IMR-90 (cell line): ENCODE measurements at regions not wholly inside any gene's neighbourhood (a gene's known extent, or its start where the extent isn't known, plus 50 kb on each side); places are given as distances from the start of the nearest gene placed in this dataset.

Experiments used
- ATAC-seq: fragments of 200-7000 bp; cut with Tn5 transposase; 2 replicates; pipeline ENCODE4 v1.9.1; 2020; ENCODE audit warnings: low read depth, mild to moderate bottlenecking, moderate library complexity
- BruUV-seq: library from RNA; stranded (reverse); fragments of 400-500 nt; replicated peaks from 2 replicates; lab custom pipeline; 2021; lab: Mats Ljungman, UMichigan
- CTCF ChIA-PET: fragments of 300-600 bp; formaldehyde crosslinking; extraction: SDS; loops from one replicate; lab custom pipeline; 2021; ENCODE audit warnings: antibody characterized with exemption; lab: Yijun Ruan, JAX
- POLR2A ChIA-PET: fragments of 300-600 bp; sonication (Branson Sonifier 250); formaldehyde crosslinking; loops from one replicate; lab custom pipeline; 2022; ENCODE audit warnings: antibody characterized with exemption; ENCODE audit not compliant: unreplicated experiment; lab: Charles Lee
- DNase-seq: peaks from one replicate; pipeline ENCODE4 v3.0.0; 2013
- H2AFZ ChIP-seq: replicated peaks from 2 replicates; pipeline ENCODE3; 2013; ENCODE audit warnings: low read length, mild to moderate bottlenecking; ENCODE audit not compliant: poor library complexity
- H2AK5ac ChIP-seq: 2 replicates; pipeline ENCODE4 v1.6.1; 2013; ENCODE audit warnings: low read depth, low read length, inconsistent platforms
- H2AK9ac ChIP-seq: replicated peaks from 2 replicates; pipeline ENCODE3; 2013; ENCODE audit warnings: mild to moderate bottlenecking, low read depth, low read length, moderate library complexity; ENCODE audit not compliant: poor library complexity
- H2BK120ac ChIP-seq: 2 replicates; pipeline ENCODE4 v1.6.1; 2013; ENCODE audit warnings: low read depth, low read length, inconsistent platforms
- H2BK15ac ChIP-seq: 3 replicates; pipeline ENCODE4 v1.6.1; 2013; ENCODE audit warnings: low read depth, low read length, inconsistent platforms
- H2BK20ac ChIP-seq: 2 replicates; pipeline ENCODE4 v1.6.1; 2013; ENCODE audit warnings: low read depth, mild to moderate bottlenecking, inconsistent platforms, low read length, moderate library complexity
- H2BK5ac ChIP-seq: 2 replicates; pipeline ENCODE4 v1.6.1; 2013; ENCODE audit warnings: mild to moderate bottlenecking, low read depth, low read length, inconsistent platforms; ENCODE audit not compliant: poor library complexity, severe bottlenecking
- H3K14ac ChIP-seq: replicated peaks from 2 replicates; pipeline ENCODE4 v1.6.1; 2013; ENCODE audit warnings: low read depth, low read length, inconsistent platforms
- H3K18ac ChIP-seq: 2 replicates; pipeline ENCODE4 v1.6.1; 2013; ENCODE audit warnings: low read depth, low read length, control low read depth
- H3K23ac ChIP-seq: 2 replicates; pipeline ENCODE4 v1.6.1; 2013; ENCODE audit warnings: low read depth, low read length, inconsistent platforms
- H3K27ac ChIP-seq: 2 replicates; pipeline ENCODE4 v1.5.1; 2013; ENCODE audit warnings: mild to moderate bottlenecking, control low read depth, low read length; ENCODE audit not compliant: insufficient read depth
- H3K27me3 ChIP-seq: 2 replicates; pipeline ENCODE4 v1.6.1; 2013; ENCODE audit warnings: low read length; ENCODE audit not compliant: control insufficient read depth, insufficient read depth
- H3K36me3 ChIP-seq: 2 replicates; pipeline ENCODE4 v1.6.1; 2013; ENCODE audit warnings: low read length, mixed read lengths; ENCODE audit not compliant: control insufficient read depth, insufficient read depth
- H3K4ac ChIP-seq: 2 replicates; pipeline ENCODE4 v1.6.1; 2013; ENCODE audit warnings: low read depth, low read length, inconsistent platforms
- H3K4me1 ChIP-seq: 2 replicates; pipeline ENCODE4 v1.6.1; 2013; ENCODE audit warnings: low read length, mixed read lengths; ENCODE audit not compliant: control insufficient read depth, insufficient read depth
- H3K4me2 ChIP-seq: 2 replicates; pipeline ENCODE4 v1.6.1; 2013; ENCODE audit warnings: low read depth, mild to moderate bottlenecking, control low read depth, low read length, moderate library complexity
- H3K4me3 ChIP-seq: 2 replicates; pipeline ENCODE4 v1.5.1; 2013; ENCODE audit warnings: low read depth, mild to moderate bottlenecking, control low read depth, low read length, moderate library complexity; ENCODE audit not compliant: insufficient read depth
- H3K56ac ChIP-seq: 2 replicates; pipeline ENCODE4 v1.6.1; 2013; ENCODE audit warnings: low read length, inconsistent platforms; ENCODE audit not compliant: insufficient read depth; ENCODE audit errors: extremely low read depth
- H3K79me1 ChIP-seq, 2 experiments: 2 replicates each; pipeline ENCODE4 v1.6.1; 2013; ENCODE audit warnings: low read length in 2 of 2, inconsistent platforms in 1 of 2, low read depth in 1 of 2
- H3K9ac ChIP-seq: 2 replicates; pipeline ENCODE4 v1.6.1; 2013; ENCODE audit warnings: low read depth, low read length, control low read depth
- H3K9me1 ChIP-seq: 2 replicates; pipeline ENCODE4 v1.6.1; 2013; ENCODE audit warnings: low read length, inconsistent platforms; ENCODE audit not compliant: insufficient read depth
- H3K9me3 ChIP-seq: 2 replicates; pipeline ENCODE4 v1.6.1; 2013; ENCODE audit warnings: low read length; ENCODE audit not compliant: control insufficient read depth, insufficient read depth
- H4K20me1 ChIP-seq: 2 replicates; pipeline ENCODE4 v1.6.1; 2013; ENCODE audit warnings: low read length, inconsistent platforms; ENCODE audit not compliant: insufficient read depth
- H4K5ac ChIP-seq: 2 replicates; pipeline ENCODE4 v1.6.1; 2013; ENCODE audit warnings: mild to moderate bottlenecking, low read depth, low read length, control low read depth
- H4K8ac ChIP-seq, 2 experiments: 2 replicates each; pipeline ENCODE4 v1.6.1; 2013; ENCODE audit warnings: low read depth in 2 of 2, low read length in 2 of 2, control low read depth in 1 of 2, inconsistent platforms in 1 of 2
- H4K91ac ChIP-seq: 2 replicates; pipeline ENCODE4 v1.6.1; 2013; ENCODE audit warnings: low read depth, low read length, inconsistent platforms; ENCODE audit not compliant: insufficient read depth
- CEBPB ChIP-seq: IDR thresholded peaks from 2 replicates; pipeline ENCODE4 v1.6.1; 2012; ENCODE audit warnings: low read depth, low read length, improper control_type of control experiment
- MAZ ChIP-seq: IDR thresholded peaks from 2 replicates; pipeline ENCODE4 v1.6.1; 2012; ENCODE audit warnings: low read depth, mild to moderate bottlenecking, low read length, improper control_type of control experiment, moderate library complexity, borderline replicate concordance
- POLR2A ChIP-seq: IDR thresholded peaks from 2 replicates; pipeline ENCODE4 v1.6.1; 2012; ENCODE audit warnings: mild to moderate bottlenecking, low read depth, low read length
- SMC3 ChIP-seq: fragments of 150-350 bp; IDR thresholded peaks from 2 replicates; pipeline ENCODE4 v1.6.1; 2016; ENCODE audit warnings: low read depth, mild to moderate bottlenecking, antibody characterized with exemption, low read length, moderate library complexity
- WGBS, 2 experiments: methylation state at CpG; one replicate each; pipeline versions ENCODE4 v1.1.5 to v1.1.7; 2013; ENCODE audit warnings: missing lambda C conversion rate in 2 of 2; ENCODE audit not compliant: insufficient read length in 1 of 2; ENCODE audit errors: extremely low coverage in 2 of 2; 5-methylcytosine and 5-hydroxymethylcytosine counted together
- dilution Hi-C: fragments of 300-500 bp; cut with HindIII; formaldehyde crosslinking; loops from one replicate; pipeline ENCODE4 v1.14.3; 2018; ENCODE audit warnings: low sequenced_read_pairs; ENCODE audit not compliant: unreplicated experiment
- in situ Hi-C: fragments of 300-500 bp; cut with MboI; formaldehyde crosslinking; loops from 3 replicates; pipeline ENCODE4 v1.14.3; 2019; ENCODE audit warnings: low sequenced_read_pairs, inconsistent platforms, mixed read lengths
- intact Hi-C: fragments of 100-400 bp; cut with micrococcal nuclease; formaldehyde crosslinking; loops from 2 replicates; pipeline ENCODE4 v1.10.0; 2022

DNA sequence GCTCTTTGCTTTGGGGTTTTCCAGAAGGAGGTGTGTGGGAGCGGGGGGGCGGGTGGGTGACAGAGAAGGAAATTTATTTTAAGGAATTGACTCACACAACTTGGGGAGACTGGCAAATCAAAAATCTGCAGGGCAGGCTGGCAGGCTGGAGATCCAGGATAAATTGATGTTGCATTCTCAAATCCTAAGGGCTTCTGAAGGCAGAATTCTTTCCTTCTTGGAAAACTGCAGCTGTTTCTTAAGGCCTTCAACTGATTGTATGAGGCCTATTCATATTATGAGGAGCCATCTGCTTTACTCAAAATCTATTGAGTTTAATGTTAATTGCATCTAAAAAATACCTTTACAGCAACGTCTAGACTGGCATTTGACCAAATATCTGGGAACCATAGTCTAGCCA is 1528.8 kb upstream of the LRRTM3 start:
- ATAC-seq (no peak), DNase-seq (no peak)
- Histone ChIP-seq H2AFZ (no peak overlapping the region), H2BK120ac (no peak overlapping the region), H3K9me1 (no peaks in the 10 kb centered on the region), H3K56ac (no peak overlapping the region), H2BK15ac (no peak overlapping the region), H3K4me1 (no peaks in the 10 kb centered on the region), H3K9ac (no peak overlapping the region), H3K9me3 (no peaks in the 10 kb centered on the region; the same call in 1 of the 2 replicates), H3K4ac (no peak overlapping the region), H3K36me3 (no peaks in the 10 kb centered on the region), H3K4me2 (no peak overlapping the region), H4K8ac (no peak overlapping the region), H3K27me3 (no peaks in the 10 kb centered on the region), H4K91ac (no peak overlapping the region), H2AK5ac (no peak overlapping the region), H3K79me1 (no peaks in the 10 kb centered on the region), H3K27ac (no peak overlapping the region), H2BK20ac (no peak overlapping the region), H3K14ac (no peak overlapping the region), H2AK9ac (no peak overlapping the region), H3K4me3 (no peak overlapping the region), H2BK5ac (no peak overlapping the region), H3K18ac (no peak overlapping the region), H4K5ac (no peak overlapping the region), H3K23ac (no peak overlapping the region), H4K20me1 (no peaks in the 10 kb centered on the region)
- BruUV-seq = no TSS peak
- ChIA-PET POLR2A (no interaction called here), CTCF (no interaction called here)
- dilution Hi-C loops (no loop called here), intact Hi-C loops (no loop called here), in situ Hi-C loops (no loop called here)
- TF ChIP-seq CEBPB (no peak), MAZ (no peak), SMC3 (no peak), POLR2A (no peak)
- WGBS, 2 experiments = 0% methylated on average over 1 of the region's 3 CpGs; no CpG with 5 or more reads in 1 of the 2 experiments
